Myocyte (in vitro differentiated cells): ENCODE measurements at regions not wholly inside any gene's neighbourhood (a gene's known extent, or its start where the extent isn't known, plus 50 kb on each side); places are given as distances from the start of the nearest gene placed in this dataset.
"Not testable (repeated sequence)": the region's sequence is repeated elsewhere in the genome, so short reads cannot be mapped to it uniquely, and the experiment has no call there.

Experiments
- DNase-seq: peaks from one replicate; pipeline ENCODE4 v3.0.0-alpha.2; 2012; ENCODE audit warnings: low read depth

- DNase-seq: no peak
These were observed 599.4 kb downstream of the RNF144A start for GRCh38 chr2:7516484-7517063.

- DNase-seq: no peak
These were observed 599.9 kb downstream of the RNF144A start for GRCh38 chr2:7517088-7517487.

- DNase-seq: no peak
These were observed 600.6 kb downstream of the RNF144A start for GRCh38 chr2:7517851-7518250.

- no peak for DNase-seq
These were observed 606.4 kb downstream of the RNF144A start for GRCh38 chr2:7523481-7524120.

GRCh38 chr2:7524195-7524594 is 607.0 kb downstream of the RNF144A start:
- no peak for DNase-seq

- DNase-seq: no peak
These were observed 608.5 kb downstream of the RNF144A start for GRCh38 chr2:7525746-7526145.

- no peak for DNase-seq
These were observed 610.0 kb downstream of the RNF144A start for GRCh38 chr2:7527165-7527722.

- no peak for DNase-seq
These were observed 612.8 kb downstream of the RNF144A start for GRCh38 chr2:7530001-7530400.

GRCh38 chr2:7539077-7539476 is 621.9 kb downstream of the RNF144A start:
- no peak for DNase-seq

GRCh38 chr2:7539760-7540159 is 622.5 kb downstream of the RNF144A start:
- peak; percentile 2 for DNase-seq

GRCh38 chr2:7552825-7553570 is 635.8 kb downstream of the RNF144A start:
- no peak for DNase-seq

- no peak for DNase-seq
These were observed 638.0 kb downstream of the RNF144A start for GRCh38 chr2:7555260-7555659.

GRCh38 chr2:7557376-7557775 is 640.2 kb downstream of the RNF144A start:
- no peak for DNase-seq

- DNase-seq: no peak
These were observed 642.6 kb downstream of the RNF144A start for GRCh38 chr2:7559791-7560190.

- DNase-seq: no peak
These were observed 649.2 kb downstream of the RNF144A start for GRCh38 chr2:7566382-7566881.

GRCh38 chr2:7567116-7567515 is 649.9 kb downstream of the RNF144A start:
- DNase-seq: not testable (repeated sequence)

GRCh38 chr2:7567646-7568045 is 650.4 kb downstream of the RNF144A start:
- no peak for DNase-seq

- DNase-seq: no peak
These were observed 653.0 kb downstream of the RNF144A start for GRCh38 chr2:7570247-7570646.

- no peak for DNase-seq
These were observed 654.5 kb downstream of the RNF144A start for GRCh38 chr2:7571701-7572100.

- DNase-seq: no peak
These were observed 655.2 kb downstream of the RNF144A start for GRCh38 chr2:7572450-7572849.

- DNase-seq: no peak
These were observed 656.1 kb downstream of the RNF144A start for GRCh38 chr2:7573166-7573825.

GRCh38 chr2:7574385-7574784 is 657.2 kb downstream of the RNF144A start:
- no peak for DNase-seq
